Fibroblast of lung (primary cell): ENCODE measurements at regions not wholly inside any gene's neighbourhood (a gene's known extent, or its start where the extent isn't known, plus 50 kb on each side); places are given as distances from the start of the nearest gene placed in this dataset.

Experiments
- EZH2 ChIP-seq: IDR thresholded peaks from 2 replicates; pipeline ENCODE4 v1.5.1; 2012; ENCODE audit warnings: low read length, control low read depth, mild to moderate bottlenecking; ENCODE audit errors: missing control alignments
- TF ChIP-seq, protein P1 (sequence below), 2 donors: IDR thresholded peaks in 1 of 2; conservative IDR thresholded peaks in 1 of 2; 1 replicate in 1 of 2; 2 replicates in 1 of 2; pipeline ENCODE4 v1.5.1; 2011 to 2012; ENCODE audit warnings: low read length in 2 of 2, control low read depth in 1 of 2, inconsistent platforms in 1 of 2, low read depth in 1 of 2, mild to moderate bottlenecking in 1 of 2

DNA sequence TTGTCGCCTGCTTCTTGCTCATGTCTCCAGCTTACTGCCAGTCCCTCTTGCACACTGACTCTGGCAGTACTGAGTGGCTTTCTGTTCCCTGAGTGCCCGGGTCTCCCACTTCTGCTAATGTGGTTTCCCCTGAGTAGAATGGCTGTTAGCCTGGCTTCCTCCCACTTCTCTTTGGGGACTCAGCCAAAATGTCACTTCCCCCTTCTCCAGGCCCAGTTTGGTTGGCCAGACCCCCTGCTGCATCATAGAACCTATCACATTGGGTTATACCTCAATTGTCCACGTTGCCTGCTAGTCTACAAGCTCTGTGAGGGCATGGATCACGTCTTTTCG is 304.4 kb downstream of the HS3ST3B1 start:
- TF ChIP-seq, protein P1, sequence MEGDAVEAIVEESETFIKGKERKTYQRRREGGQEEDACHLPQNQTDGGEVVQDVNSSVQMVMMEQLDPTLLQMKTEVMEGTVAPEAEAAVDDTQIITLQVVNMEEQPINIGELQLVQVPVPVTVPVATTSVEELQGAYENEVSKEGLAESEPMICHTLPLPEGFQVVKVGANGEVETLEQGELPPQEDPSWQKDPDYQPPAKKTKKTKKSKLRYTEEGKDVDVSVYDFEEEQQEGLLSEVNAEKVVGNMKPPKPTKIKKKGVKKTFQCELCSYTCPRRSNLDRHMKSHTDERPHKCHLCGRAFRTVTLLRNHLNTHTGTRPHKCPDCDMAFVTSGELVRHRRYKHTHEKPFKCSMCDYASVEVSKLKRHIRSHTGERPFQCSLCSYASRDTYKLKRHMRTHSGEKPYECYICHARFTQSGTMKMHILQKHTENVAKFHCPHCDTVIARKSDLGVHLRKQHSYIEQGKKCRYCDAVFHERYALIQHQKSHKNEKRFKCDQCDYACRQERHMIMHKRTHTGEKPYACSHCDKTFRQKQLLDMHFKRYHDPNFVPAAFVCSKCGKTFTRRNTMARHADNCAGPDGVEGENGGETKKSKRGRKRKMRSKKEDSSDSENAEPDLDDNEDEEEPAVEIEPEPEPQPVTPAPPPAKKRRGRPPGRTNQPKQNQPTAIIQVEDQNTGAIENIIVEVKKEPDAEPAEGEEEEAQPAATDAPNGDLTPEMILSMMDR (conservative IDR thresholded peaks at IDR 0.05 in 1 of 2, IDR thresholded peaks at IDR 0.05 in 1 of 2; ENCODE audit: low read depth in 1 of 2, low read length in 2 of 2) = no peak
- no peak for TF ChIP-seq EZH2
